A673 (cell line): ENCODE measurements at regions not wholly inside any gene's neighbourhood (a gene's known extent, or its start where the extent isn't known, plus 50 kb on each side); places are given as distances from the start of the nearest gene placed in this dataset.

Source experiments
- EZH2 ChIP-seq: fragments of 200-600 bp; sonication (generic); IDR thresholded peaks from 2 replicates; pipeline ENCODE4 v1.6.1; 2017; ENCODE audit warnings: borderline replicate concordance, low read depth, mild to moderate bottlenecking, mixed read lengths, antibody characterized with exemption, low read length; ENCODE audit not compliant: poor library complexity, severe bottlenecking
- TF ChIP-seq, protein P1 (sequence below): fragments of 300-800, 200-600 bp; sonication (generic); conservative IDR thresholded peaks from 2 replicates; pipeline ENCODE4 v1.5.1; 2017; ENCODE audit warnings: low read depth, mild to moderate bottlenecking, antibody characterized with exemption, low read length, moderate library complexity, mixed read lengths

GRCh38 chr2:191539068-191539467 lies 138.9 kb upstream of the NABP1 start:
- TF ChIP-seq EZH2: no peak
- TF ChIP-seq, protein P1, sequence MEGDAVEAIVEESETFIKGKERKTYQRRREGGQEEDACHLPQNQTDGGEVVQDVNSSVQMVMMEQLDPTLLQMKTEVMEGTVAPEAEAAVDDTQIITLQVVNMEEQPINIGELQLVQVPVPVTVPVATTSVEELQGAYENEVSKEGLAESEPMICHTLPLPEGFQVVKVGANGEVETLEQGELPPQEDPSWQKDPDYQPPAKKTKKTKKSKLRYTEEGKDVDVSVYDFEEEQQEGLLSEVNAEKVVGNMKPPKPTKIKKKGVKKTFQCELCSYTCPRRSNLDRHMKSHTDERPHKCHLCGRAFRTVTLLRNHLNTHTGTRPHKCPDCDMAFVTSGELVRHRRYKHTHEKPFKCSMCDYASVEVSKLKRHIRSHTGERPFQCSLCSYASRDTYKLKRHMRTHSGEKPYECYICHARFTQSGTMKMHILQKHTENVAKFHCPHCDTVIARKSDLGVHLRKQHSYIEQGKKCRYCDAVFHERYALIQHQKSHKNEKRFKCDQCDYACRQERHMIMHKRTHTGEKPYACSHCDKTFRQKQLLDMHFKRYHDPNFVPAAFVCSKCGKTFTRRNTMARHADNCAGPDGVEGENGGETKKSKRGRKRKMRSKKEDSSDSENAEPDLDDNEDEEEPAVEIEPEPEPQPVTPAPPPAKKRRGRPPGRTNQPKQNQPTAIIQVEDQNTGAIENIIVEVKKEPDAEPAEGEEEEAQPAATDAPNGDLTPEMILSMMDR: peak; percentile 71
